ENCODE measurements at regions not wholly inside any gene's neighbourhood (a gene's known extent, or its start where the extent isn't known, plus 50 kb on each side); places are given as distances from the start of the nearest gene placed in this dataset.

- TF ChIP-seq CTCF (IDR thresholded peaks at IDR 0.05; ENCODE audit: control extremely low read depth, extremely low read depth, low read depth, missing control alignments), result no peak
- POLR2A ChIA-PET, result no interaction called here
- no peak for DNase-seq (ENCODE audit: extremely low spot score)
- CTCF ChIA-PET, result no interaction called here
Measured at GRCh38 chr13:99080131-99080530, 102.3 kb upstream of the DOCK9 start.

- POLR2A ChIA-PET, result no interaction called here
- no peak for TF ChIP-seq CTCF (IDR thresholded peaks at IDR 0.05; ENCODE audit: control extremely low read depth, extremely low read depth, low read depth, missing control alignments)
- DNase-seq (ENCODE audit: extremely low spot score), result no peak
- CTCF ChIA-PET, result interaction anchor here (1.4 kb wide), 1 partner anchor 10 kb away, joined by 3 read pairs; no protein-coding TSS in a partner anchor
Measured at GRCh38 chr13:99083981-99084380, 106.1 kb upstream of the DOCK9 start.

GRCh38 chr13:99085139-99085807, 107.4 kb upstream of the DOCK9 start:
- ChIA-PET POLR2A (no interaction called here), CTCF (no interaction called here)
- TF ChIP-seq CTCF (IDR thresholded peaks at IDR 0.05; ENCODE audit: control extremely low read depth, extremely low read depth, low read depth, missing control alignments), result no peak
- no peak for DNase-seq (ENCODE audit: extremely low spot score)

- TF ChIP-seq CTCF (IDR thresholded peaks at IDR 0.05; ENCODE audit: control extremely low read depth, extremely low read depth, low read depth, missing control alignments), result no peak
- CTCF ChIA-PET, result interaction anchor here (1.7 kb wide), 1 partner anchor 183 kb away, joined by 3 read pairs; no protein-coding TSS in a partner anchor
- no peak for DNase-seq (ENCODE audit: extremely low spot score)
- POLR2A ChIA-PET, result no interaction called here
Measured at GRCh38 chr13:99085808-99086266, 108.0 kb upstream of the DOCK9 start.

- CTCF ChIA-PET, result interaction anchor here (1.7 kb wide), 1 partner anchor 183 kb away, joined by 3 read pairs; no protein-coding TSS in a partner anchor
- DNase-seq (ENCODE audit: extremely low spot score), result peak; percentile 75
- POLR2A ChIA-PET, result no interaction called here
- TF ChIP-seq CTCF (IDR thresholded peaks at IDR 0.05; ENCODE audit: control extremely low read depth, extremely low read depth, low read depth, missing control alignments), result no peak
Measured at GRCh38 chr13:99086267-99087097, 108.6 kb upstream of the DOCK9 start.

GRCh38 chr13:99087098-99087953, 109.5 kb upstream of the DOCK9 start:
- peak; percentile 97 for DNase-seq (ENCODE audit: extremely low spot score)
- no peak for TF ChIP-seq CTCF (IDR thresholded peaks at IDR 0.05; ENCODE audit: control extremely low read depth, extremely low read depth, low read depth, missing control alignments)
- ChIA-PET POLR2A (no interaction called here), CTCF (interaction anchor here (0.9 to 1.7 kb wide), 2 partner anchors 13 to 182 kb away, joined by 3 read pairs; no protein-coding TSS in a partner anchor)
